Panc1 (cell line): ENCODE measurements at regions not wholly inside any gene's neighbourhood (a gene's known extent, or its start where the extent isn't known, plus 50 kb on each side); places are given as distances from the start of the nearest gene placed in this dataset.

Source experiments
- ATAC-seq: fragments of 200-7000 bp; cut with Tn5 transposase; 2 replicates; pipeline ENCODE4 v1.9.1; 2020; ENCODE audit warnings: mild to moderate bottlenecking, moderate library complexity
- BruUV-seq: library from RNA; stranded (reverse); fragments of 400-500 nt; replicated peaks from 2 replicates; lab custom pipeline; 2021; lab: Mats Ljungman, UMichigan
- CTCF ChIA-PET: fragments of 300-600 bp; sonication (Branson Sonifier 250); formaldehyde crosslinking; loops from one replicate; lab custom pipeline; 2022; ENCODE audit warnings: antibody characterized with exemption; lab: Charles Lee
- POLR2A ChIA-PET: fragments of 300-600 bp; sonication (Branson Sonifier 250); formaldehyde crosslinking; loops from one replicate; lab custom pipeline; 2022; ENCODE audit warnings: antibody characterized with exemption; lab: Charles Lee
- DNase-seq: peaks from one replicate; pipeline ENCODE4 v3.0.0-alpha.2; 2010; ENCODE audit warnings: low read depth, low spot score
- H3K27ac ChIP-seq: 2 replicates; pipeline ENCODE4 v1.5.1; 2011; ENCODE audit warnings: mild to moderate bottlenecking, low read length, inconsistent platforms
- H3K27me3 ChIP-seq: fragments of 200-500 bp; sonication (Bioruptor generic); 2 replicates; pipeline ENCODE4 v1.6.0; 2014; ENCODE audit warnings: low read length, inconsistent platforms; ENCODE audit not compliant: control insufficient read depth, insufficient read depth
- H3K36me3 ChIP-seq: fragments of 200-500 bp; sonication (Bioruptor generic); 2 replicates; pipeline ENCODE4 v1.5.1; 2014; ENCODE audit warnings: inconsistent platforms, mild to moderate bottlenecking, low read length, moderate library complexity; ENCODE audit not compliant: control insufficient read depth, insufficient read depth
- H3K4me1 ChIP-seq: 2 replicates; pipeline ENCODE4 v1.5.1; 2011; ENCODE audit warnings: inconsistent platforms, mild to moderate bottlenecking, low read length, moderate library complexity; ENCODE audit not compliant: control insufficient read depth, insufficient read depth
- H3K4me3 ChIP-seq, 2 experiments: 2 replicates each; pipeline ENCODE4 v1.5.1; 2011 to 2012; ENCODE audit warnings: low read depth in 2 of 2, low read length in 2 of 2, mild to moderate bottlenecking in 2 of 2, inconsistent platforms in 1 of 2, moderate library complexity in 1 of 2
- H3K9me3 ChIP-seq: fragments of 200-500 bp; sonication (Bioruptor generic); 2 replicates; pipeline ENCODE4 v1.5.1; 2014; ENCODE audit warnings: low read depth, mild to moderate bottlenecking, inconsistent platforms, low read length, moderate library complexity; ENCODE audit not compliant: control insufficient read depth, insufficient read depth
- CTCF ChIP-seq: fragments of 450-650 bp; IDR thresholded peaks from 2 replicates; pipeline ENCODE4 v1.5.1; 2017; ENCODE audit warnings: mild to moderate bottlenecking
- POLR2AphosphoS5 ChIP-seq: IDR thresholded peaks from 2 replicates; pipeline ENCODE4 v1.6.1; 2012; ENCODE audit warnings: mild to moderate bottlenecking, low read depth, low read length, moderate library complexity
- REST ChIP-seq, 2 experiments: IDR thresholded peaks; 2 replicates each; pipeline ENCODE4 v1.6.1; 2011 to 2012; ENCODE audit warnings: low read depth in 2 of 2, control low read depth in 1 of 2, low read length in 1 of 2, mild to moderate bottlenecking in 1 of 2, moderate library complexity in 1 of 2; ENCODE audit not compliant: insufficient read depth in 1 of 2
- SIN3A ChIP-seq: IDR thresholded peaks from 2 replicates; pipeline ENCODE4 v1.6.1; 2012; ENCODE audit warnings: low read depth, mild to moderate bottlenecking, low read length, moderate library complexity, borderline replicate concordance; ENCODE audit not compliant: insufficient read depth
- TCF7L2 ChIP-seq: IDR thresholded peaks from 2 replicates; pipeline ENCODE4 v1.6.1; 2011; ENCODE audit warnings: mild to moderate bottlenecking, low read depth, low read length, inconsistent platforms
- in situ Hi-C: cut with HindIII; loops from 2 replicates; pipeline ENCODE4 v1.10.0; 2016; ENCODE audit warnings: low sequenced_read_pairs, low pct_unique_long_range_greater_than_20kb
- intact Hi-C: fragments of 100-400 bp; cut with micrococcal nuclease; formaldehyde crosslinking; loops from one replicate; pipeline ENCODE4 v1.10.0; 2022; ENCODE audit not compliant: unreplicated experiment

DNA sequence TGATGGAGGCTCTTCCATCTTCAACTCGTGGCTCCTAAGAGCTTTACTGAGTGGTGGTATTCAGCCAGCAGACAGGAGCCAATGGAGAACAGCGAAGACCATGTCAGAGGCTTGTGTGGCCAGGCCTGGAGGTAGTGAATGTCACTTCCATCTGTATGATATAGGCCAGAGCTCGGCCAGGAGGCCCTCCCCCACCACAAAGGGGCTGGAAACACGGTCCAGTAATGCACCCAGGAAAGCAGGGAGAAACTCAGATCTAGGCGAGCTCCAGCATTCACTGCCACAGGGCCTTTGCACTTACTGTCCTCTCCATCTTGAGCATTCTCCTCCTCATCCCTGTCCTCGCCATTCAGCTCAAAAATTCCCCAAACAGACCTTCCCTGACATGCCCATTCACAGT is 555.3 kb upstream of the C16orf82 start:
- CTCF ChIA-PET = no interaction called here
- BruUV-seq = no TSS peak
- Histone ChIP-seq H3K36me3 (no peaks in the 10 kb centered on the region), H3K9me3 (no peaks in the 10 kb centered on the region), H3K4me1 (no peaks in the 10 kb centered on the region), H3K27me3 (no peaks in the 10 kb centered on the region), H3K27ac (no peak overlapping the region), H3K4me3 (no peak overlapping the region)
- no peak for ATAC-seq
- in situ Hi-C loops (no loop called here), intact Hi-C loops (no loop called here)
- TF ChIP-seq POLR2AphosphoS5 (no peak), SIN3A (no peak), REST (IDR thresholded peaks at IDR 0.05; ENCODE audit: insufficient read depth in 1 of 2, low read depth in 2 of 2, low read length in 1 of 2) (no peak), CTCF (no peak), TCF7L2 (no peak)
- DNase-seq = no peak
- POLR2A ChIA-PET = no interaction called here

- BruUV-seq = no TSS peak
- no peaks in the 10 kb centered on the region for H3K36me3 ChIP-seq
- ChIA-PET POLR2A (no interaction called here), CTCF (no interaction called here)
- intact Hi-C loops = no loop called here
- H3K9me3 ChIP-seq = no peaks in the 10 kb centered on the region
- DNase-seq = no peak
- H3K27me3 ChIP-seq = no peaks in the 10 kb centered on the region; the same call in 1 of the 2 replicates
- ATAC-seq = no peak
- TF ChIP-seq CTCF (no peak), POLR2AphosphoS5 (no peak), REST (IDR thresholded peaks at IDR 0.05; ENCODE audit: insufficient read depth in 1 of 2, low read depth in 2 of 2, low read length in 1 of 2) (no peak), SIN3A (no peak), TCF7L2 (no peak)
- H3K4me3 ChIP-seq = no peak overlapping the region
- H3K4me1 ChIP-seq = no peaks in the 10 kb centered on the region
- in situ Hi-C loops = no loop called here
- no peak overlapping the region for H3K27ac ChIP-seq
Measured at GRCh38 chr16:26521626-26522025, 545.1 kb upstream of the C16orf82 start.
